ENCODE measurements at regions not wholly inside any gene's neighbourhood (a gene's known extent, or its start where the extent isn't known, plus 50 kb on each side); places are given as distances from the start of the nearest gene placed in this dataset.
"Not testable (repeated sequence)": the region's sequence is repeated elsewhere in the genome, so short reads cannot be mapped to it uniquely, and the experiment has no call there.

DNA sequence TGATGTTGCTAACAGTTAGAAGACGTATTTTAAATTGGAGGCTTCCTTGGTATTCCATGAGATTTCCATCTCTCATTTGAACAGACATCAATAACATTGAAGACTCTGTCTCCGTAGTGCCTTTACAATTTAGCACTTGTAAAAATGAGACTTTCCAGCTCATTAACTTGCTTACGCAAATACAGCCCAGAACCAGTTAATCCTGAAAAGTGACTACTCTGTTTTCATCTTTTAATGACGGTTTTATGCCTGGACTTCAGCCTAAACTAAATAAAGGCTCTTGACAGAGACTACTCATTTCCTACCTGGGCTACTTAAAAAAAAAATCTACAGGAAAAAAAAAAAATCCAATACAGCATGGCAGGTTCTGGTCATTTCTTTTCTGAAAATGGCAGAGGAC is 148.6 kb downstream of the LRATD1 start:
- TF ChIP-seq, protein P1, sequence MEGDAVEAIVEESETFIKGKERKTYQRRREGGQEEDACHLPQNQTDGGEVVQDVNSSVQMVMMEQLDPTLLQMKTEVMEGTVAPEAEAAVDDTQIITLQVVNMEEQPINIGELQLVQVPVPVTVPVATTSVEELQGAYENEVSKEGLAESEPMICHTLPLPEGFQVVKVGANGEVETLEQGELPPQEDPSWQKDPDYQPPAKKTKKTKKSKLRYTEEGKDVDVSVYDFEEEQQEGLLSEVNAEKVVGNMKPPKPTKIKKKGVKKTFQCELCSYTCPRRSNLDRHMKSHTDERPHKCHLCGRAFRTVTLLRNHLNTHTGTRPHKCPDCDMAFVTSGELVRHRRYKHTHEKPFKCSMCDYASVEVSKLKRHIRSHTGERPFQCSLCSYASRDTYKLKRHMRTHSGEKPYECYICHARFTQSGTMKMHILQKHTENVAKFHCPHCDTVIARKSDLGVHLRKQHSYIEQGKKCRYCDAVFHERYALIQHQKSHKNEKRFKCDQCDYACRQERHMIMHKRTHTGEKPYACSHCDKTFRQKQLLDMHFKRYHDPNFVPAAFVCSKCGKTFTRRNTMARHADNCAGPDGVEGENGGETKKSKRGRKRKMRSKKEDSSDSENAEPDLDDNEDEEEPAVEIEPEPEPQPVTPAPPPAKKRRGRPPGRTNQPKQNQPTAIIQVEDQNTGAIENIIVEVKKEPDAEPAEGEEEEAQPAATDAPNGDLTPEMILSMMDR (IDR thresholded peaks at IDR 0.05): no peak
- no peak for TF ChIP-seq POLR2AphosphoS5 (IDR thresholded peaks at IDR 0.05)
- TF ChIP-seq EP300 (IDR thresholded peaks at IDR 0.05): no peak
- no peak for TF ChIP-seq POLR2A (IDR thresholded peaks at IDR 0.05)
- Histone ChIP-seq H3K36me3 (no peaks in the 10 kb centered on the region), H3K27ac (no peak overlapping the region), H3K4me1 (no peaks in the 10 kb centered on the region), H3K27me3 (no peaks in the 10 kb centered on the region), H3K4me3 (no peak overlapping the region), H3K9me3 (no peaks in the 10 kb centered on the region)
- WGBS, 2 donors (ENCODE audit: low coverage in 1 of 2): 65 to 93% methylated on average over 4 of the region's 4 CpGs
- no peak for ATAC-seq

DNA sequence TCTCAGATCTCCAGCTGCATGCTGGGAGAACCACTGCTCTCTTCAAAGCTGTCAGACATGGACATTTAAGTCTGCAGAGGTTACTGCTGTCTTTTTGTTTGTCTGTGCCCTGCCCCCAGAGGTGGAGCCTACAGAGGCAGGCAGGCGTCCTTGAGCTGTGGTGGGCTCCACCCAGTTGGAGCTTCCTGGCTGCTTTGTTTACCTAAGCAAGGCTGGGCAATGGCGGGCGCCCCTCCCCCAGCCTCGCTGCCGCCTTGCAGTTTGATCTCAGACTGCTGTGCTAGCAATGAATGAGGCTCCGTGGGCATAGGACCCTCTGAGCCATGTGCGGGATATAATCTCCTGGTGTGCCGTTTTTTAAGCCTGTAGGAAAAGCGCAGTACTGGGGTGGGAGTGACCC is 156.3 kb downstream of the LRATD1 start:
- H3K9me3 ChIP-seq, H3K36me3 ChIP-seq, ATAC-seq, H3K4me3 ChIP-seq, H3K4me1 ChIP-seq, H3K27me3 ChIP-seq, H3K27ac ChIP-seq: not testable (repeated sequence)
- WGBS, 2 donors (ENCODE audit: low coverage in 1 of 2): no CpG with 5 or more reads among the region's 9 CpGs

DNA sequence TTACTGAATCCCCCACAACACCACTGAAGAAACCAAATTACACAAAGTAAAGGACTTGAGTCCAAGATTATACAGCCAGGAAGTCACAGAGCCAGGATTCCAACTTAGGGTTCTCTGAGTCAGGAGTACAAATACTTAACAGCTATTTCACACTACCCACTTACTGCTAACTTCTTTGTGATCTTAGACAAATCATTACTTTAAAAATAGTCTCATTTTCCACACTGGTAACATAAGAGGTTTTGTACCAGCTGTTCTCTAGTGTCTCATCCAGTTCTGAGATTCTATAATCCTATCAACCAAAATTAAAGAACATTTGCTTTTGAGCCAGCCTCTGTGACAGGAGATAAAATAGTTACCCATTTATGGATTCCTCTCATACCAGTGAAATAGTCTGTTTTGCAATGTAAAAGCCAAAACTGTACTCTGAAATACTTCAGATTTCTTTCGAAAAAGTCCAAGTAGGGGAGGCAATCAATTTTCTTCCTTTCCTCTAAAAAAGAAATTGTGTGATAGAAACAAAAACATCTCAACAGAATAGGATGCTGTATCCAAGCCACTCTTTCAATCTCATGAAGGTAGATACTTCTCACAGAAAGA is 157.6 kb downstream of the LRATD1 start:
- Histone ChIP-seq H3K9me3 (peaks cover 0 to 4% (median 0%) of the 10 kb centered on the region in 3 donors), H3K4me1 (no peaks in the 10 kb centered on the region), H3K36me3 (no peaks in the 10 kb centered on the region), H3K27ac (no peak overlapping the region), H3K27me3 (no peaks in the 10 kb centered on the region), H3K4me3 (no peak overlapping the region)
- no peak for ATAC-seq
- TF ChIP-seq POLR2A (IDR thresholded peaks at IDR 0.05) (no peak), POLR2AphosphoS5 (IDR thresholded peaks at IDR 0.05) (no peak), EP300 (IDR thresholded peaks at IDR 0.05) (no peak)
- TF ChIP-seq, protein P1 (IDR thresholded peaks at IDR 0.05): no peak
- WGBS, 2 donors (ENCODE audit: low coverage in 1 of 2): 81 to 89% methylated on average over 1 of the region's 1 CpG

DNA sequence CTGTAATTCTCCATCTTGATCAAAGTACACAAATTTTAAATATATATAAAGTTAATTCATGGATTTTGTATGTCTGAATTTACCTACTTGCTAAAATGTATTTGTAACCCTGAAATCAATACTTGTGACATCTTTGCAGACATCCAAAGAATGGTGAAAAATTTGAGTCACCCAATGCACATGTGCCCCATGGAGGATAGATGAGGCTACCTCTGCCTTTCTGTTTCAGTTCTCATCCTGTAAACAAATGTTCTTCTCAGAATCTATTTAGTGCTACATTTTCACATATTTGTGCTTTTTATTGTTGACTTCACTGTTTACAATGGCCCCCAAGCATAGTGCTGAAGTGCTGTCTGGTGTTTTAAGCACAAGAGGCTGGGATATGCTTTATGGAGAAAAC is 171.5 kb downstream of the LRATD1 start:
- H3K27me3 ChIP-seq: no peaks in the 10 kb centered on the region
- H3K4me3 ChIP-seq: no peak overlapping the region
- H3K36me3 ChIP-seq: no peaks in the 10 kb centered on the region
- ATAC-seq: no peak
- TF ChIP-seq, protein P1 (IDR thresholded peaks at IDR 0.05): no peak
- H3K9me3 ChIP-seq: peaks cover 0 to 6% (median 0%) of the 10 kb centered on the region in 3 donors
- no peak overlapping the region for H3K27ac ChIP-seq
- no peaks in the 10 kb centered on the region for H3K4me1 ChIP-seq

DNA sequence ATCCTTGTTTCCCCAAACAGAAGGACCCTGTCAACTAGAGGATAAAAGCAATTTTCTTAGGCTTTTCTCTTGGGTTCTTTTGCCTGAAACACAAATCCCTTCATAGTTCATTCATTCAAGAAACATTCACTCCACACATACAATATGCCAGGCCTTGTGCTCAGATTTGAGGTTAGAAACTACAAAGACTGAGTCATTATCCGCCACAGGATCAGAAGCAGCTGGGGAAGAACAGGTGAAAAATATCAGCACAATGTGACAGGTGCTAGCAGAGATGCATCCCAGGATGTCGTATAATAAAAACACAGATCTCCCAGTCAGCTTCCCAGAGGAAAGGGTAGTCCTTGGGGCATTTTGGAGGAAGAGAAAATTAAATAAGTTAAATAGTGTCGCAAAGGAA is 172.4 kb downstream of the LRATD1 start:
- Histone ChIP-seq H3K4me3 (no peak overlapping the region), H3K4me1 (no peaks in the 10 kb centered on the region), H3K36me3 (no peaks in the 10 kb centered on the region), H3K27ac (no peak overlapping the region), H3K9me3 (peaks cover 0 to 4% (median 0%) of the 10 kb centered on the region in 3 donors), H3K27me3 (no peaks in the 10 kb centered on the region)
- TF ChIP-seq POLR2A (IDR thresholded peaks at IDR 0.05) (no peak), POLR2AphosphoS5 (IDR thresholded peaks at IDR 0.05) (no peak), EP300 (IDR thresholded peaks at IDR 0.05) (no peak)
- TF ChIP-seq, protein P1 (IDR thresholded peaks at IDR 0.05): no peak
- 55 to 57% methylated on average over 1 to 3 of the region's 3 CpGs for WGBS, 2 donors (ENCODE audit: low coverage in 1 of 2)
- ATAC-seq: no peak
